ENCODE measurements at regions not wholly inside any gene's neighbourhood (a gene's known extent, or its start where the extent isn't known, plus 50 kb on each side); places are given as distances from the start of the nearest gene placed in this dataset.

DNA sequence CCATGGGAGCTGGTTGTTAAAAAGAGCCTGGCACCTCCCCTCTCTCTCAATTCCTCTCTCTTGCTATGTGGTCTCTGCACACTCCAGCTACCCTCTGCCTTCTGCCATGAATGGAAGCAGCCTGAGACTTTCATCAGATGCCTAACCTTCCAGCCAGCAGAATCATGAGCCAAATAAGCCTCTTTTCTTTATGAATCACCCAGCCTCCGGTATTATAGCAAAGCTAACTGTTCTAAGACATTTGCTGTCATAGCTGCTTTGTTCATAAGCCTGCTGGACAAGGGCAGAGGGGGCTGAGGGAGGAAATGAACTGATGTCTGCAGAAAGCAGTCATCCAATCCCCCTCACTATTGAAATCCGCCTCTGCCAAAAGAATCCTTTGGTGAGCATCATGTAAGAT, 196.7 kb downstream of the ZNF330 start:
- TF ChIP-seq, protein P1, sequence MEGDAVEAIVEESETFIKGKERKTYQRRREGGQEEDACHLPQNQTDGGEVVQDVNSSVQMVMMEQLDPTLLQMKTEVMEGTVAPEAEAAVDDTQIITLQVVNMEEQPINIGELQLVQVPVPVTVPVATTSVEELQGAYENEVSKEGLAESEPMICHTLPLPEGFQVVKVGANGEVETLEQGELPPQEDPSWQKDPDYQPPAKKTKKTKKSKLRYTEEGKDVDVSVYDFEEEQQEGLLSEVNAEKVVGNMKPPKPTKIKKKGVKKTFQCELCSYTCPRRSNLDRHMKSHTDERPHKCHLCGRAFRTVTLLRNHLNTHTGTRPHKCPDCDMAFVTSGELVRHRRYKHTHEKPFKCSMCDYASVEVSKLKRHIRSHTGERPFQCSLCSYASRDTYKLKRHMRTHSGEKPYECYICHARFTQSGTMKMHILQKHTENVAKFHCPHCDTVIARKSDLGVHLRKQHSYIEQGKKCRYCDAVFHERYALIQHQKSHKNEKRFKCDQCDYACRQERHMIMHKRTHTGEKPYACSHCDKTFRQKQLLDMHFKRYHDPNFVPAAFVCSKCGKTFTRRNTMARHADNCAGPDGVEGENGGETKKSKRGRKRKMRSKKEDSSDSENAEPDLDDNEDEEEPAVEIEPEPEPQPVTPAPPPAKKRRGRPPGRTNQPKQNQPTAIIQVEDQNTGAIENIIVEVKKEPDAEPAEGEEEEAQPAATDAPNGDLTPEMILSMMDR (IDR thresholded peaks at IDR 0.05 in 4 of 5, conservative IDR thresholded peaks at IDR 0.05 in 1 of 5): no peak
- TF ChIP-seq POLR2A (IDR thresholded peaks at IDR 0.05): no peak
